Glomerular visceral epithelial cell (primary cell): ENCODE measurements at regions not wholly inside any gene's neighbourhood (a gene's known extent, or its start where the extent isn't known, plus 50 kb on each side); places are given as distances from the start of the nearest gene placed in this dataset.
"Not testable (repeated sequence)": the region's sequence is repeated elsewhere in the genome, so short reads cannot be mapped to it uniquely, and the experiment has no call there.

Experiments
- DNase-seq: peaks from one replicate; pipeline ENCODE4 v3.0.0-alpha.2; 2016; ENCODE audit errors: extremely low spot score

DNA sequence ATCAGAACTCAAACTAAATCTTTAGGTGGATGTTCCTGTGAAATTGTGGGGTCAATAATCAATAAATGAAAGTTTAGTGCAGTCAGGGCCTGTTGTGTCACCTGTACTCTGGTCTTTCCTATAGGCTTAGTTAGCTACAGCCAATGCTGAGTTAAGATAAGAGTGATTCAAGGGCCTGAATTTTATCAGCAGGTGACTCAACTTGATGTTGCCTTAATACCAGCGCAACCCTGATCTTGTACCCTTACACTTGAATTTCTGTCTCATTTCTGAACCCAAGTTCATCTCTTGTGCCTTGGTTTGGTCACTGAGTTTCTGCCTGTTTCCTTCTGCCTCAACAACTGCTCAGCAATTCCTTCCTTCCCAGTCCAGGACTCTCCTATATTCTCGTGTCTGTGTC, 157.0 kb upstream of the E2F7 start:
- DNase-seq, result no peak

DNA sequence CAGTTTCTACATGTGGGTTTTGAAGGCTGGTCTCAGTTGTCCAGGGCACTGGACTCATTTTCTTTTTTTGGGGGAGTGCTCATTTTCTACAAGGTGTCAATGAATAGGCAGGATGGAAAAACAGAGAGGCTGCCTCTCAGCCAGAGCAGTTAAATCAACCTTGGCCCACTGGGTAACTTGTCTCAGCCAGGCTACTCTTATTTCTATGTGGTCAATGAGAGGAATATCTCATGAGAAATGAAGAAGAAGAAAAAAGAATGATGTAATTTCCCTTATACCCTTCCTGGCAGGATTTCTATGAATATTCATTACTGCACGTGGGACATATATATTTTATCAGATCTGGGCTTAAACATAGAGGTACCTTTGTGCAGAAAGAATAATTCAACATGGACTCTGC, 155.2 kb upstream of the E2F7 start:
- no peak for DNase-seq

DNA sequence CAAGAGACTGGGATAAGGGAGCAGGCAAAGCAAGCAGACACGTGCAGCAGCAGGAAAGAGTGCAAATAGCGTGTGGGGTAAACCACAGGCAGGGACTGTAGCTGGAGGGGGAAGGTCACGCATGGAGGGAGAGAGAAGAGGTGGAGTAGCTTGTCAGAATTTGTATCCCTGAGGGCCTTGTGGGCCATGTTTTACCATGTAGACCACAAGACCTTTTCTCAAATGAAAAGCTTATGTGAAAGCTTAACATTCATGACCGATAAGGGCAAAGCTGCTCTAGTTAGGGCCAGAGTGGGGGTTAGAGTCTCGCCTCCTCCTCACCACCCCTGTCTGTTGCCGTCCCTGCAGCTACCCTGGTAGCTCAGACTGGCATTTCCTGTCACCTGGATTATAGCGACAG, 152.9 kb upstream of the E2F7 start:
- peak; percentile 41 for DNase-seq

DNA sequence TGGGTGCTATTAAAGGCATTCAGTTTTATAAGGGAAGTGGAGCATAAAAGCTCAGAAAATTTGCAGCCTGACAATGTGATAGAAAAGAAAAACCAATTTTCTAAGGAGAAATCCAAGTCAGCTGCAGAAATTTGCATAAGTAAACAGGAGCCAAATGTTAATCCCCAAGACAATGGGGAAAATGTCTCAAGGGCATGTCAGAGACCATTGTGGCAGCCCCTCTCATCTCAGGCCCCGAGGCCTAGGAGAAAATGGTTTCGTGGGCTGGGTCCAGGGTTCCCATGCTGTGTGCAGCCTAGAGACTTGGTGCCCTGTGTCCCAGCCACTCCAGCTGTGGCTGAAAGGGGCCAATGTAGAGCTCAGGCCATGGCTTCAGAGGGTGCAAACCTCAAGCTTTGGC, 150.8 kb upstream of the E2F7 start:
- not testable (repeated sequence) for DNase-seq

DNA sequence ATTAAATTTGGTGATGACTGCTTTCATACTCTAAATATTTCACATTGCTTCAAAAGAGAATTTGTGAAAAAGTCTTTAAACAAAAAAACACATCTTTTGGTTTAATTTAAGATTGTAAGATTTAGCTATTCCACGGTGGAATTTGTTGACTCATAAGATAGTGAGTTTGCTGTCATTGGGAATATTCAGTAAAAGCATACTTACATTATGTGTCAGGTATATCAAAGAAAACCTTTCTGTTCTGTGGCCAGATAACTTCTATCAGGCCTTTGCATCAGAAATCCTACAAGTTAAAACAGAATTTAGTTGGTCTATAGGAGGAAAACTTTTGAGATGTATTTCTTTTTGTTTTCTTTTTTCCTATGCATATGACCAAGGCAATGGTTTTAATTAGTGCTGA, 148.8 kb upstream of the E2F7 start:
- DNase-seq, result no peak

DNA sequence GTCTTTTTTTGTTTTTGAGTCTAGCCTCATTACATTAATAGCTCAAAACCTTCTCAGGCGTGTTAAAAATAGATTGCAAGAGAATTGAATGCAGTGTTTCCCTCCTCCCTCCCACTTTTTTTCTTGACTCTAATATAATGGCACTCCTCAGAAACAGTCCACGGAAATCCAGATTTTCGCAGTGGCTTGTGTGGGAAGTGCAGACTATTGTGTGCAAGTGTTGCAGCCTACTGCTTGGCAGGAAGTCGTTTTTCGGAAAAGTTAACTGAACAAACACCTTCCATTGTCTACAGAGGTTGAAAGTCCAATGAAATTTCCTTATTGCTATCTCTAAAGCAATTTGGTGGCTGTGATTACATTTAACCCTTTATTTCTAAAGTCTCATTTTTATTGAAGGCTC, 147.9 kb upstream of the E2F7 start:
- DNase-seq, result no peak

DNA sequence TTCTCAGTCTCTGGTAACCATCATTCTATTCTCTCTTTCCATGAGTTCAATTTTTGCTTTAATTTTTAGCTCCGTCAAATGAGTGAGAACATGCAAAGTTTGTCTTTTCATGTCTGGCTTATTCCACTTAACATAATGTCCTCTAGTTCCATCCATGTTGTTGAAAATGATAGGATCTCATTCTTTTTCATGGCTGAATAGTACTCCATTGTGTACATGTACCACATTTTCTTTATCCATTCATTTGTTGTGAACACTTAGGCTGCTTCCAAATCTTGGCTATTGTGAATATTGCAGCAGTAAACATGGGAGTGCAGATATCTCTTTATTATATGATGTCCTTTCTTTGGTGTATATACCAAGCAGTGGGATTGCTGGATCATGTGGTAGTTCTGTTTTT, 145.4 kb upstream of the E2F7 start:
- DNase-seq, result no peak

DNA sequence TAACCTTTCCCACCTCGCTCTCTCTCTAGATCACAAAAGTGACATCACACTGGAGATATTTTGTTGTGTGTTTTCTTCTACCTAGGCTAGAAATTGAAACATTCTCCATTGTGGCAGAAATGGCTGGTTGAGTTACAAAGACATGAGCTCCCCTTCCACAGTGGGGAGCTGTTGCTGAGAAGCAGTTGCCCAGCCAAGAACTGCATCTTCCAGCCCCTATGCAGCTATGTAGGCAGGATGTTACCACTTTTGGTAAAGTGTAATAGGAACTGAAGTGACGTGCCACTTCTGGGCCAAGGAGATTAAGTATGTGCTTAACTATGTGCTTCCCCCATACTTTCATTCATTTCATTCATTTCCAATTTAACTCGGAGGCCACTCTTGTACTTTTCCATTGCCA, 138.7 kb upstream of the E2F7 start:
- no peak for DNase-seq

DNA sequence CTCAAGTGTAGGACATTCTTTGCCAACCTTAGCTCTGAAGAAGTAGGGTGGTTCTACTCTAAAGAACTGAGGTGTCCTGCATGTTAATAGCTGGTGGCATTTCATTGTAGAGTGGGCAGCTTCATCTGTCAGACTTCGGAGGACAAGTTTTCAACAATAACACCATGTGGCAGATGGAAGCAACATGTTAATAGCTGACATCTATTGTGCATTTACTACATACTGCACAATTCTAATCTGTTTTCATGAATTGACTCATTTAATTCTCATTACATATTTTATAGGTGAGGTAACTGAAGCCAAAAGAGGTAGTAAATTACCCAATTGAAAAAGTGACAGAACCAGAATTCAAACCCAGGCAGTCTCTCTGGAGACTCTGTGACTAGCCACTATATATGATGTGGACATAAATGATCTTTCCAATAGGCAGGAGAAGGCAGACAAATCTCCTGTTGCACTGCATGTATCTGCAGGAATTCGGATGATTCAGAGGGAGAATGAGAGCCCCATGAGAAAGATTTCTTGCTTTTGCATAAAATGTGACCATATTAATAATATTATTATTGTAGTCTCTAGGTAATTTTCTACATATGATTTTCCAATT, 137.2 kb upstream of the E2F7 start:
- no peak for DNase-seq

DNA sequence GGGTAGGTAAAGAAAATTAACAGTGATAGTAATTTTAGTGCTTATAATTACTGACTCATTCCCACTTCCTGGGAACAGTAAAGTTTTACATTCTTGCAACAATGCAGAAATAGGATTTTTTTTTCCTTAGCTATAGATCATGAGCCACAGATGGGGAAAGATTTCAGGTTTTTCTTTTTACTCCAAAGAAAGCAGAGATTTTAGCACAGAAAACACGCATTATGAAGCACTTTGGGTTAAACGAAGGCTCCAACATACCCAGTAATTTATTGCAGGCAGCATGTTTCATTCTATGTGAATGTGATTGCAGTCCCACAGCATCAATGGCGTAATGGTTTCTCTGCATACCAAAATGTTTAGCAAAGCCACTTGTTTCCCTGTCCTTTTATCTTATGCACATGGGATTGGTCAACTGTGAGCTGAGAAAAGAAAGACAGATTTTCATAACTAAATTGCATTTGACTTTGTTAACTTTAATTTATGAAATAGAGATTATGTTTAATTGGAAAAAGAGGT, 124.6 kb upstream of the E2F7 start:
- DNase-seq, result peak; percentile 57

DNA sequence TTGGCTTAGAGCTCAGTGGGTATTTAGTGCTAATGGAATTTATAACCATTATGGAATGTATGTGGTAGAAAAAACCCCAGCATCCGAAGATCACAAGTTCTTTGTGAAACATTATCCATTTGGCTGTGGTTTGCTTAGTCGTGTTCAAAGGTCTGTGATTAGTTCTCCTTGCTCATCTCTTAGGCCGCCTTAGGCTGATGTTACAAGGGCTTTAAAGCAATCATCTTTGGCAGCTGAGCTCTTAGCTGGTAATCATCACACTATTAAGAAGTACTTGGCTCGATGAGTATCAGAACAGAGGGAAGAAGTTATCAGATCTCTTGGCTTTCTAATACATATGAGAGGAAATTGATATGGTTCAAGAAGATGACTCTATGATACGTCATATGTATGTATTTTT, 124.1 kb upstream of the E2F7 start:
- DNase-seq, result peak; percentile 86

DNA sequence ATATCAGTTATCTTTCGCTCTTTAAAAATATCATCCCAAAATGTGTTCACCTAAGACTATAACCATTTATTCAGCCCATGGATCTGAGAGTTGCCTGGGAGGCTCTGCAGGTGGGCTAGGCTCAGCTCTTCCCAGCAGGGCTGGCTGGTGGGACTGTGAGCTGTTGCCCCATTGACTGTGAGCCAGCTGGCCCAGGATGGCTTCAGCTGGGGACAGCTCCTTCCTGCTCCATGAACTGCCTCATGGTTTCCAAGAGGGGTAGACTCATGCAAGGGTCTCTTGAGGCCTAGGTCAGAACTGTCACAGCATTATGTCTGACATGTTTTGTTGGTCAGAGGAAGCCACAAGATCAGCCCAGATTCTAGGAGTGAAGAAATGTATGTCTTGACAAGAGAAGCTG, 114.1 kb upstream of the E2F7 start:
- no peak for DNase-seq

DNA sequence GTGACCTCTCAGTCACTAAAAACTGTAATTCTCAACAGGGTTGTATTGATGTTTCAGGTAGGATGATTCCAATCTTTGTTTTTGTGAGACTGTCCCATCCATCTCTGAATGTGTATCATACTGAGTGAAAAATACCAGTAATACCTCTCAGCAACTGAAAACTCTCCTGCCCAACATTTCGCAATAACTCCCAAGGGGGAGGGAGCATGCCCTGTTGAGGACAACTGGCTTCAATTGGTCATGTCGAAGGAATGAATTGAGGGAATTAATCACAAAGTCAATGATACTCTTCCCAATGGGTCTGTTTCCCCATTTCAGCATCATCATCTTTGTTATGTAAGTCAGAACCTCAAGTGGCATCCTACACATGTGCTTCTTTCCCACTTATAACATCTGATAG, 102.4 kb upstream of the E2F7 start:
- DNase-seq, result no peak

DNA sequence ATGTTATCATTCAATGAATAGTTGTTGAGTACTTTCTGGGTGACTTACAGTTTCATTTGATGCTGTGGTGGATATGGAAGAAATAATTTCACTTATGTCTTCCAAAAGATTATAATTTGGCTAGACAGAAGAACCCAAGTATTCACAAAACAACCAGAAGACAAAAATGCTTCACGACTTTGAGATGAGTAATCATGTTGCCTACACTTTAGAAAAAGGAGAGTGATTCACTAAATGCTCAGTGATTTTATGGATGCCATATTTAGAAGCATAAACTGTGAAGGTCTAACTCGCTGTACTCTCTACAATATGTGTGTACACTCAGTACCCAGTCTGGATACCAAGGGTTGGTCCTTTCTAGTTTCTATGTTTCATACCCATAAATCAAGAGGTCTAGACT, 101.3 kb upstream of the E2F7 start:
- no peak for DNase-seq

DNA sequence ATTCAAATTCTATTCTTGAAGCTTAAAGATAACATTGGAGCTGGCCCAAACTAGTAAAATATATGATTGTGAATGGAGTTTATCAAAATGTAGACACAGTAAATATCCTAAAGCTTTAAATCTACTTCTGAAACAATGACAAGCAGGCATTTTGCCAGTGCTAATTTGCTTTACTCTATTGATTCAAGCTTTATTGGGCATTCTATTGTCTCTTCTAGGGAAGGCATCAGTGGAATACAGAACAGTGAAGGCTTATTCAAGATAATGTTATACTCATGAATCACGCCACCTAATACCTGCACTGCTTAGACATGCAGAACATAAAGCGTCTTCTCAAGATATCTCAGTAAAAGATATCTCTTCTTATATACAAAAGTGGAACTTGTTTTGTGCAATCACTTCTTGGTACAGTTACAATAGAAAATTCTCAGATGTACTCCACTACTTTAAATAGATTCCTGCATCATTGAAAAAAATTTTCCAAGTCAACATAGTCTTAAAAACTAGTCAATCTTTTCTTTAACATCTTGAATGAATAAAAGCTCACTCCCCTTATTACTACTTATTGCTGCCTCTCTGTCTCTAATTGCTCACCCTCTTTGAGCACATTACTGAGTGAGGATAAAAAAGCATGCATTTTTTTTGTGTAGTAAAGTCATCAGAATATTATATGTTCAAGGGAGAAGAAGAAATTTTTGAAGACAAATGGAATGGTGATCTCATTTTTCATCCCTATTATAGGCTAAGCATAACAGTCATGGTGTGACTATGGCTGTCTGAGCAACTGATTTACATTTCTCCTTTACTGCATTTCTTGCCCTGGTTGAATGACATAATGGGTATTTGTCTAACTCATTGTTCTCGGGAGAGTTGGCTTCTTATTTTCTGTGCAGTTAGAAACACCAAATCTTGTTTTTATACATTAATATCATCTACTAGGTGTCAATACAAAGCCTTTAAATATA, 98.0 kb upstream of the E2F7 start:
- no peak for DNase-seq

DNA sequence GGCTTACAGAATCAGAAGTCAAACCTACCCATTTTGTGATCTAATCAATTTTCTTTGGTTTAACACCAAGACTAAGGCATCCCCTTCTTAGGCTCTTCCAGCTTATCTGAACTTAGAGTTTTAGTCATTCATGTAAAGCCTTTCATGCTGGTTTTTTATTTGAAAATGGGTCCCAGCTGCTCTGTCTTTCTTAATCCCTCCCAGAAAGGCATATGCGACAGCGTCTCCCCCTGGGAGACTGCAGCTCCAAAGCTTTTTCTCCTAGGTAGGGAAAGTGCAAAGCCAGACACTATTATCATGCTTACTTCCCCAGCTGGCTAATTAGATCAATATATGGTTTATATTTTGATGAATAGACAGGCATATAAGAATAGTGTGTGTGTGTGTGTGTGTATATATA, 96.6 kb upstream of the E2F7 start:
- no peak for DNase-seq

DNA sequence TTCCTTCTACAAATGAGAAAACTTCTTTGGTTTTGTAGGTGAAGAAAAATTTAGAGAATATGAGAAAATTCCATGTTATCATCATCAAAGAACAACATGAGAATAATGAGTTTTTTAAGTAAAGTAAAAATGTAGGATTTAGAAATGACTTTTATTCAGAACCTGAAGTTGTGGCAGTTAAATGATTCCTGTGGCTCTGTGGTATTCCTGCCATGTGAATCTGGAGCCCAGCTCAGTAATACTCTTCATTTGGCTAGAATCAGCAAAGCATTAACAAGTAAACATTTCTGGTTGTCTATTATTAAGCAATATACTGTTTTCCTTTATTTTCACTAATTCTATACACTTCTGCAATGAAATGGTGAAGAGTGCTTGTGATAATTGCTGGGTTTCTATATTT, 95.6 kb upstream of the E2F7 start:
- DNase-seq, result no peak

DNA sequence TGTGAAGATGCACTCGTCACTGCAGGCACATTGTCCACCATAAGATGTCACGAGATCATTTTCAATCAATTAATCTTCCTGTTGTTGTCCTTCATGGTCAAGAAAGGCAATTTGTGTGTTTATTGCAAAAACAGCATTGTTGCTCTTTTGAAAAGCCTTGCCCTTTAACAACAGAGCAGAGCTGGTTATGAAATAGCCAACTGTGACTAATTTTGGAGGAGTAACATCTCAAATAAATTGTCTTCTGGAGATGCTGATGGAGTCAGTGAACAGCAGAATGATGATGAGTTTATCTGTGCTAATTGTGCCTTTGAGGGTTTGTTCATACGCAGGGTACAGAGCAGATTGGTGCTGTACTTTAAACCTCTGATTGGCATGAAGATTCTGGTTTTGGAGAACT, 88.3 kb upstream of the E2F7 start:
- DNase-seq, result no peak

DNA sequence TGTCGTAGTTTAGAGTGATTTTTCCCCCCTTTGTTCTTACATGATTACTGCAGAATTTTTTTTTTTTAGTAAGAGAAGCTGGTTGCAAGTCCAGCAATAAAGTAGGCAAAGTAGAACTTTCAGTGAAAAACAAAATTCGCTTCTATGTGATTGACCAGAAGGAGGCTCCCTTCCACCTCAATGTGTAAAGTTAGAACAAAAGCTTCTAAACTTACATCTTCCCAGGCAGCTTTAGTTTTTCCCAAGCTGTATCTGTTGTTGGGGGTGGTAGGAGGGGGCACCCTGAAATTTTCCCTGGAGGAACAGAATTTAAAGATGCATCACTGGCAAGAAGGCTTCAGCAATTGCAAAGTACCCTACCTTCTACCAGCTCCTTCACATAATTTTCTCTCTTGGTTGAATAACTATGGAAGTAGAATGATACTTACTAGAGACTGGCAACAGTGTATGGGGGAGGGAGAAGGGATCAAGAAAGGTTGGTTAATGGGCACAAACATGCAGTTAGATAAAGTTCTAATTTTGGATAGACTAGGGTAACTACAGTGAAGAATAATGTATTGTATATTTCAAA, 87.3 kb upstream of the E2F7 start:
- peak; percentile 34 for DNase-seq

DNA sequence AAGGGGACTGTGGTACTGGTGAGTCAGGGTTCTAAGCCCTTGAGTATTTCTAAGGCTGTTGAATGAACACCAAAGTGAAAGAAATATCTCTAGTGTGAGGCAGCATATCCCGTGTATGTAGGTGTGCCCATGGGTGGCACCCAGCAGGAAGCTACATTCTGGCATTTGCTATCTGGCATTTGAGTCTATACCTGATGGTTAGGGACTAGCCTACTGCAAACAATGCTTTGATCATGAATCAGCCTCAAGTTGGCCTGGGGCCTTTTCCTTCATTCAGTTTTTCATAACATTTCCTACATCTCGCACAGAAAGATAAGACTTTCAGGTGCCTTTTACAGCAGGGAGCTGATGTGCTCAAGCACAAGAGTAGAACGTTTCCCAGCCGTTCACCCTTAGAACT, 85.7 kb upstream of the E2F7 start:
- no peak for DNase-seq

DNA sequence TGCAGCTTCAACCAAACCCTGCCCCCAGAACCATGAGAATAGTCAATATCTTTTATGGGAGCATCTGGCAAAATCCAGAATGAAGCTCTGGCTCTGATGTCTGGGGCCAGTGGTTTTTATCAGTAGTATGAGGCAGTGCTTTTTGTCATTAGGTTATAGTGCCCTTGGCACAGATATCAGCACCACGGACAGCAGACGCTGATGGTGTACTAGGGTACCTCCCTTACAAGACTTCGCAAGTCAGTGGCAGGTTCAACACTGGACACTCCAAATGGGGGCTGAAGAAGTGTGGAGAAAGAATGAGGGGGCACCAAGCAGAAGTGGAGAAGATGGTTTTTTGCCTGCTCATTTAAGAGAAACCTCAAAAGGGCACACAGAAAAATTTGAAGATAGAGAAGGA, 68.2 kb upstream of the E2F7 start:
- peak; percentile 53 for DNase-seq

DNA sequence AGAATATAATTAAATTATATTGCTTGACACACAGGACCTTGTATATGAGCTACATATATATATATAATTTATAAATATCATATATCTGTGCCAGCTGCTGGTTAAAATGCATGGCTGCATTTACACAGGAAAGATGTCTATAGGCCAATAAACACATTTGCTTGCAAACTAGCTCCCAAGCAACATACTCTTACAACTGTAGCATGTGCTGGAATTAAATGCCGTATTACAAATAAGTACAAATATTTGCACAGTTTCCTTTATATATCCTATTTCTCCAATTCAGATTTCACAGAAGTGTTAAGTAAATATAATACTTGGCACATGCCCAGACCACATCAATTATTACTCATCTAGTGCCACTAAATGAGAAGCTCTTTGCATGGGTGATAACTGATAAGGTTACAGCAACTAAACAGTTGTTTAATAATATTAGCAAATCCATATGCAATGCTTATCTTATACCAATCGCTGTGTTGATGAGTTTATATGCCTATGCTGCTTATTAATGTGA, 66.7 kb upstream of the E2F7 start:
- no peak for DNase-seq

DNA sequence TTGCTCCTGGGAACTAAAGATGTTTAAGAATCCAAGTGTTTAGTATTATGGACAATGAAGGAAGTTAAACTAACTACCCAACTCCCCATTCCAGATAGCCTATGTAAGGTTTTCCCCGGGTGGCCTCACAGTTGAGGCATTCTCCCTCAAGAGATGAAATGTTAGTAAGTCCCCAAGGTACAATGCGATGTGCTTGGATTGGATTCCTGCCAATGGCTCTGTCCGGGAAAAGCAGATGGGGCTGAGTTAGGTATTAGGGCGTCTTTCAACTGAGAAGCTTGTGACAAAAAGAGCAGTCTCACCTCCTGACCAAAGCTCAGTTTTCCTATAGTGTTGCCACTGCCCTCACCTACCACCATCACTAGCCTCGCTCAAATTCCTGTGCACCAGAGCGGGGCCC, 64.8 kb upstream of the E2F7 start:
- peak; percentile 59 for DNase-seq
